Type B pancreatic cell (in vitro differentiated cells): ENCODE measurements at regions not wholly inside any gene's neighbourhood (a gene's known extent, or its start where the extent isn't known, plus 50 kb on each side); places are given as distances from the start of the nearest gene placed in this dataset.

ENCODE experiments used
- DNase-seq: peaks from one replicate; pipeline ENCODE4 v3.0.0; 2021; ENCODE audit warnings: mixed read lengths; ENCODE audit not compliant: unreplicated experiment; ENCODE audit errors: extremely low spot score
- H3K27ac Mint-ChIP-seq: 2 replicates; pipeline ENCODE4 v1.8.0; 2021; ENCODE audit warnings: mild to moderate bottlenecking, mixed read lengths
- H3K27me3 Mint-ChIP-seq: 2 replicates; pipeline ENCODE4 v1.8.0; 2021; ENCODE audit warnings: mixed read lengths
- H3K36me3 Mint-ChIP-seq: 2 replicates; pipeline ENCODE4 v1.8.0; 2021; ENCODE audit warnings: mixed read lengths
- H3K4me1 Mint-ChIP-seq: one replicate; pipeline ENCODE4 v1.8.0; 2021; ENCODE audit warnings: mixed read lengths; ENCODE audit not compliant: unreplicated experiment
- H3K4me3 Mint-ChIP-seq: 2 replicates; pipeline ENCODE4 v1.8.0; 2021; ENCODE audit warnings: mild to moderate bottlenecking, mixed read lengths
- H3K9me3 Mint-ChIP-seq: 2 replicates; pipeline ENCODE4 v1.8.0; 2021; ENCODE audit warnings: mixed read lengths
- TF ChIP-seq, protein P1 (sequence below): fragments of 200-600 bp; sonication (generic); conservative IDR thresholded peaks from 2 replicates; pipeline ENCODE4 v1.5.0; 2021; ENCODE audit warnings: antibody characterized with exemption, mild to moderate bottlenecking

DNA sequence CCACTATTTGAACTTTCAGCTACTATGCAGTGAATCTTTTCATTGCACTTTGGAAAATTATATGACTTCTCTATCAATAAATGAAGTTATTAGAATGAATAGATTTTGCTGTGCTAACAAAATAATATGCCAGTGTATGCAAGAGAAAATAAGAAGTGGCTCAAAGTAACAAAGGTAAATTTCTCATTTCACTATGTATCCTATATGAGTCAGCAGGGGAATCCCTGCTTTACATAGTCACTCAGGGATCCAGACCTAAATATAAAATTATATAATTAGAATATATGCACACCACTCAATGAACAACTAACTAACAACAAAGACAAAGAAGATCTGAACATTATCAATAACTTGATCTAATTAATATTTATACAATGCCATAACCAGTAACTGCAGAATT is 390.8 kb upstream of the IRAK1BP1 start:
- DNase-seq = no peak
- no peak overlapping the region for H3K4me3 Mint-ChIP-seq
- no peaks in the 10 kb centered on the region for H3K4me1 Mint-ChIP-seq
- H3K27me3 Mint-ChIP-seq = no peaks in the 10 kb centered on the region
- no peaks in the 10 kb centered on the region for H3K9me3 Mint-ChIP-seq
- TF ChIP-seq, protein P1, sequence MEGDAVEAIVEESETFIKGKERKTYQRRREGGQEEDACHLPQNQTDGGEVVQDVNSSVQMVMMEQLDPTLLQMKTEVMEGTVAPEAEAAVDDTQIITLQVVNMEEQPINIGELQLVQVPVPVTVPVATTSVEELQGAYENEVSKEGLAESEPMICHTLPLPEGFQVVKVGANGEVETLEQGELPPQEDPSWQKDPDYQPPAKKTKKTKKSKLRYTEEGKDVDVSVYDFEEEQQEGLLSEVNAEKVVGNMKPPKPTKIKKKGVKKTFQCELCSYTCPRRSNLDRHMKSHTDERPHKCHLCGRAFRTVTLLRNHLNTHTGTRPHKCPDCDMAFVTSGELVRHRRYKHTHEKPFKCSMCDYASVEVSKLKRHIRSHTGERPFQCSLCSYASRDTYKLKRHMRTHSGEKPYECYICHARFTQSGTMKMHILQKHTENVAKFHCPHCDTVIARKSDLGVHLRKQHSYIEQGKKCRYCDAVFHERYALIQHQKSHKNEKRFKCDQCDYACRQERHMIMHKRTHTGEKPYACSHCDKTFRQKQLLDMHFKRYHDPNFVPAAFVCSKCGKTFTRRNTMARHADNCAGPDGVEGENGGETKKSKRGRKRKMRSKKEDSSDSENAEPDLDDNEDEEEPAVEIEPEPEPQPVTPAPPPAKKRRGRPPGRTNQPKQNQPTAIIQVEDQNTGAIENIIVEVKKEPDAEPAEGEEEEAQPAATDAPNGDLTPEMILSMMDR = no peak
- H3K36me3 Mint-ChIP-seq = no peaks in the 10 kb centered on the region
- no peak overlapping the region for H3K27ac Mint-ChIP-seq

DNA sequence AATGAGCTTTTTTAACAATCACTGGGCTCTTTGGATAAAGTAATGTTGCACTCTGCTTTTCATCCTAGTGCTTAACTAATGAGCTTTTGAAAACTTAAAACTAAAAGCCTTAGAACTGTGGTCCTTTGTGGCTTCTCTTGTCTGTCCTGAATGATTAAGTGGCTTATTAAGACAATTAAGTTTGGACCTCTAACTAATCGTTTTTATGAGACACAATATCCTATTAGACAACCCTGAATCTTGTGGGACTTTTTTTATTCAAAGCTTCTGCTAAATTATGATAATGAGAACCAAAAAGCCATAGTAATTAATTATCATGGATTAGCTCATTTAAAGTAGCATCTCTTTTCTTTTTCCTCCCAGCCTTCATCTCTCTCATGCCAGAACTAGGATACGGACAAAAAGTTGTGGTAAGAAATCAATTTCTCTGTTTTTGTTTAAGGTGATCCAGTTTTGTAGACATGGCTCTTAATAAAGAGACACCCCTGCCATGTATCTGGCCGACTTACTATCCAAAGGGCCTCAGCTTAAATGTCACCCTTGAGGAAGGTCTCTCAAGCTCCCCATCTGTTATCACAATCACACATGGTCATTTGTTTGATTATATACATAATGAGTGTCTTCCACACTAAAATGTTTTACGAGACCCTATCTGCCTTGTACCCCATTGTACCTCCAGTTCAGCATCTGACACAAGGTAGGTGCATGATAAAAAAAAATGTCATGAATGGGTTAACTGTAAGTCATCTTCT is 384.4 kb upstream of the IRAK1BP1 start:
- DNase-seq = no peak
- TF ChIP-seq, protein P1 = no peak
- Mint-ChIP-seq H3K36me3 (no peaks in the 10 kb centered on the region), H3K4me1 (no peaks in the 10 kb centered on the region), H3K27ac (no peak overlapping the region), H3K9me3 (no peaks in the 10 kb centered on the region), H3K4me3 (no peak overlapping the region), H3K27me3 (no peaks in the 10 kb centered on the region)

DNA sequence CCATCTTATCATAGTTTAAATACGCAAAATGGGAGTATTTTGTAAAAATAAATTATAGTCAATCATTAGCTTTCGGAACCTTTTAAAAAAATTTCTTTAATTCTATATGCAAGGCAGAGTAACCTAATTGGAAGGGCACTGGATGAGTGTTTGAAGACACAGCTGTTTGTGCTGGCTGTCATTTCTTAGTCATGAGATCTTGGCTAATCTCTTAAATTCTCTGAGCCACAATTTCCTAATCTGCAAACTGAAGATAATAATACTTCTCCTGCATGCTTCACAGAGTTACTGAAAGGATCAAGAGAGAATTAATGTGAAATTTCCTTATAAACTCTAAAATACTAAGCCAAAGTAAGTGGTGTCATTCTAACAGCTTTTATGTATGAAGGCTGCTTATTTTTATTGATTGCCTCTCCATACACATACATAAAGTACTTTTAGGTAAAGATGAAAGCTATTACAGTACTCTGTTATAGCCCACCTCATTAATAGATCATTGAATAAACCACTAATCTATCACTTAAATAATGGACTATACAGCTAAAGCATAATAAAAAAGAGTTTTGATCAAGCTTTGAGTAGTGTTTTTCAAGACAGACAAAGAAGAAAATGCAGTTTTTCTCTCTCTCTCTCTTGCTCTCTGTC is 383.7 kb upstream of the IRAK1BP1 start:
- Mint-ChIP-seq H3K27me3 (no peaks in the 10 kb centered on the region), H3K36me3 (no peaks in the 10 kb centered on the region), H3K9me3 (no peaks in the 10 kb centered on the region), H3K4me3 (no peak overlapping the region), H3K4me1 (no peaks in the 10 kb centered on the region), H3K27ac (no peak overlapping the region)
- no peak for DNase-seq
- TF ChIP-seq, protein P1 = no peak

DNA sequence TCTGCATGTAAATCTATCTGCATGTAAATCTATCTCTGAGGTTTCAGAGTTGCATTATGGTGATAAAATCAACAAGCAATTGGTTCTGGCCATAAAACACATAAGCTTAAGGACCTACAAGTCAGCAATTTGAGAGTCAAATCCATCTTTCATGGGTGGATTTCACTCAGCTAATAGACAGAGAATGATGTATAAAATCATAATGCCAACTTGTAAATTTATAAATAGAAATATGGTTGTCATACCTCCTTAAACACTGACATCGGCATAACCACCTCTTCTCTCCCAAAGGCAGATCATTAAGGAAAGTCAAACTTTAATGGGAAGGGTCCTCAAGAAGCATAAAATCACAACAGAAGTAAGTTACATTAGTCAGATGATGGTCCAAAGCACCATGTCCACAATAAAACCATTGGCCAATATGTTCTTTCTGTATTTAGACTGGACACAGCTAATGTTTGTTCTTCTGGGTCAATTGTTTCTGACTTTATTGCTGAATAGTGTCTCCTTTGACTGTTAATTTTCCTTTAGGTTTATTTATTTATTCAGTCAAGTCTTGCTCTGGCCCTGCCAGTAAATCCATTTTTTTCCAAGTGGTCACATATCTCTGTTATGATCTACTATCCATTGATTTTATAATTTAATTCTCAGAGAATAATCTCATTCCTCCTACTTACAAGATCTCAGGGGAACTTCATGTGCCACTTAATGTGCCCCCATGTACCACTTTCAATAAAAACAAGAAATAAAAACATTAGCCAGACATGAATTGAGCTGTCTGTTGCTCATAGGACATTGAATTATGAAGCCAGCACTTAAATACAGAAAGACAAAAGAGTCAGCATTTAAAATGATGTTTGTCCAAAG is 382.9 kb upstream of the IRAK1BP1 start:
- H3K4me3 Mint-ChIP-seq = no peak overlapping the region
- DNase-seq = no peak
- no peak overlapping the region for H3K27ac Mint-ChIP-seq
- H3K27me3 Mint-ChIP-seq = no peaks in the 10 kb centered on the region
- TF ChIP-seq, protein P1 = no peak
- H3K36me3 Mint-ChIP-seq = no peaks in the 10 kb centered on the region
- H3K4me1 Mint-ChIP-seq = no peaks in the 10 kb centered on the region
- H3K9me3 Mint-ChIP-seq = no peaks in the 10 kb centered on the region

DNA sequence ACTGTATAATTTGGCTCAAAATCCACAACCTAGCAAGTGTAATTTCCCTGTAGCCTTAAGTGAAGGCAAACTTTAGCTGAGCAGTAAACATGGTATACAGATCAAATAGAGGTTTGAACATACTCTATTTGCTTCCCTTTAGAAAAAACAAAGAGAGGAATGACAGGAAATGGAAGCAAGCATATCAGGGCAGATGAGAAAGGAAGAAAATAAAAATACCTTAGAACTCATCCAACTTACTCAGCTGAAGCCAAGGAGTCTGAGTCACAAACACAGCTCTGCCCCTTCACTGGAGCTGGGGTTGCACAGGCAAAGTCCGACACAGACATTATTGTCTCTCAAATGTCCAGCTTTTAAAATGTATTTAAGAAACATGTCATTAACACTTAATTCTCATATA is 379.9 kb upstream of the IRAK1BP1 start:
- no peak for DNase-seq
- Mint-ChIP-seq H3K4me3 (no peak overlapping the region), H3K4me1 (no peaks in the 10 kb centered on the region), H3K27me3 (no peaks in the 10 kb centered on the region), H3K9me3 (no peaks in the 10 kb centered on the region), H3K27ac (no peak overlapping the region), H3K36me3 (no peaks in the 10 kb centered on the region)
- TF ChIP-seq, protein P1 = no peak
